Progenitor cell of endocrine pancreas (in vitro differentiated cells): ENCODE measurements at regions not wholly inside any gene's neighbourhood (a gene's known extent, or its start where the extent isn't known, plus 50 kb on each side); places are given as distances from the start of the nearest gene placed in this dataset.

ENCODE experiments used
- DNase-seq: peaks from one replicate; pipeline ENCODE4 v3.0.0; 2021; ENCODE audit warnings: low spot score; ENCODE audit not compliant: unreplicated experiment
- H3K27ac Mint-ChIP-seq: 2 replicates; pipeline ENCODE4 v1.8.0; 2021; ENCODE audit warnings: mild to moderate bottlenecking, moderate library complexity, mixed read lengths
- H3K27me3 Mint-ChIP-seq: 2 replicates; pipeline ENCODE4 v1.8.0; 2021; ENCODE audit warnings: mixed read lengths
- H3K36me3 Mint-ChIP-seq: 2 replicates; pipeline ENCODE4 v1.8.0; 2022; ENCODE audit warnings: mixed read lengths; ENCODE audit not compliant: insufficient read depth
- H3K4me1 Mint-ChIP-seq: 2 replicates; pipeline ENCODE4 v1.8.0; 2021; ENCODE audit warnings: low read depth, mixed read lengths
- H3K4me3 Mint-ChIP-seq: 2 replicates; pipeline ENCODE4 v1.8.0; 2021; ENCODE audit warnings: low read depth, mild to moderate bottlenecking, moderate library complexity, mixed read lengths
- H3K9me3 Mint-ChIP-seq: 2 replicates; pipeline ENCODE4 v1.8.0; 2021; ENCODE audit warnings: low read depth, mixed read lengths
- TF ChIP-seq, protein P1 (sequence below): fragments of 200-600 bp; sonication (generic); IDR thresholded peaks from one replicate; pipeline ENCODE4 v1.5.0; 2021; ENCODE audit warnings: antibody characterized with exemption, mild to moderate bottlenecking; ENCODE audit not compliant: unreplicated experiment

DNA sequence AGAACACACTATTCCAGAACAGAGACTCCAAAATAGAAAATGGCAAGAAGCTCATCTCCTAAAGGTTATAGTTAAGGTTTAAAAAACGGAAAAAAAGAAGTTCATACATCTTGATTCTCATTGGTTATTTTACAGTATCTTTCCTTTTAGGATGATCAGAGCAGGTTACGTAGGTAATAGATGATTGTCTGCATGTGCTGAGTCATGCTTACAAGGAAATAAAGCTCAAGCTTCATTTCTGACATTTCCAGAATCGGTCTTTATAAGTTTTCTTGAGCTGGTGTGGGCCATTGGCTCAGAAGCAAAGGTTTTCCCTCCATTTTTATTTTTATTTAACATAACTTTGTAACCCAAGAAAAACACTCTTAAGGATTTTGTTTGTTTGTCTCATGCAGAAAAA is 1030.3 kb upstream of the CDH8 start:
- no peak overlapping the region for H3K4me3 Mint-ChIP-seq
- H3K27ac Mint-ChIP-seq, result no peak overlapping the region
- TF ChIP-seq, protein P1, sequence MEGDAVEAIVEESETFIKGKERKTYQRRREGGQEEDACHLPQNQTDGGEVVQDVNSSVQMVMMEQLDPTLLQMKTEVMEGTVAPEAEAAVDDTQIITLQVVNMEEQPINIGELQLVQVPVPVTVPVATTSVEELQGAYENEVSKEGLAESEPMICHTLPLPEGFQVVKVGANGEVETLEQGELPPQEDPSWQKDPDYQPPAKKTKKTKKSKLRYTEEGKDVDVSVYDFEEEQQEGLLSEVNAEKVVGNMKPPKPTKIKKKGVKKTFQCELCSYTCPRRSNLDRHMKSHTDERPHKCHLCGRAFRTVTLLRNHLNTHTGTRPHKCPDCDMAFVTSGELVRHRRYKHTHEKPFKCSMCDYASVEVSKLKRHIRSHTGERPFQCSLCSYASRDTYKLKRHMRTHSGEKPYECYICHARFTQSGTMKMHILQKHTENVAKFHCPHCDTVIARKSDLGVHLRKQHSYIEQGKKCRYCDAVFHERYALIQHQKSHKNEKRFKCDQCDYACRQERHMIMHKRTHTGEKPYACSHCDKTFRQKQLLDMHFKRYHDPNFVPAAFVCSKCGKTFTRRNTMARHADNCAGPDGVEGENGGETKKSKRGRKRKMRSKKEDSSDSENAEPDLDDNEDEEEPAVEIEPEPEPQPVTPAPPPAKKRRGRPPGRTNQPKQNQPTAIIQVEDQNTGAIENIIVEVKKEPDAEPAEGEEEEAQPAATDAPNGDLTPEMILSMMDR, result no peak
- no peak for DNase-seq
- no peaks in the 10 kb centered on the region for H3K27me3 Mint-ChIP-seq
- H3K4me1 Mint-ChIP-seq, result no peaks in the 10 kb centered on the region
- H3K9me3 Mint-ChIP-seq, result peaks cover 6% of the 10 kb centered on the region
- H3K36me3 Mint-ChIP-seq, result no peaks in the 10 kb centered on the region

- Mint-ChIP-seq H3K4me1 (no peaks in the 10 kb centered on the region), H3K27ac (no peak overlapping the region), H3K27me3 (no peaks in the 10 kb centered on the region), H3K36me3 (no peaks in the 10 kb centered on the region), H3K4me3 (no peak overlapping the region), H3K9me3 (no peaks in the 10 kb centered on the region)
- no peak for DNase-seq
- TF ChIP-seq, protein P1, result peak; percentile 8
Observed at GRCh38 chr16:63061319-63061718, 1025.1 kb upstream of the CDH8 start.

GRCh38 chr16:63059676-63060075 is 1023.4 kb upstream of the CDH8 start:
- Mint-ChIP-seq H3K36me3 (no peaks in the 10 kb centered on the region), H3K9me3 (no peaks in the 10 kb centered on the region), H3K27me3 (no peaks in the 10 kb centered on the region), H3K27ac (no peak overlapping the region), H3K4me1 (no peaks in the 10 kb centered on the region), H3K4me3 (no peak overlapping the region)
- TF ChIP-seq, protein P1, result no peak
- no peak for DNase-seq

DNA sequence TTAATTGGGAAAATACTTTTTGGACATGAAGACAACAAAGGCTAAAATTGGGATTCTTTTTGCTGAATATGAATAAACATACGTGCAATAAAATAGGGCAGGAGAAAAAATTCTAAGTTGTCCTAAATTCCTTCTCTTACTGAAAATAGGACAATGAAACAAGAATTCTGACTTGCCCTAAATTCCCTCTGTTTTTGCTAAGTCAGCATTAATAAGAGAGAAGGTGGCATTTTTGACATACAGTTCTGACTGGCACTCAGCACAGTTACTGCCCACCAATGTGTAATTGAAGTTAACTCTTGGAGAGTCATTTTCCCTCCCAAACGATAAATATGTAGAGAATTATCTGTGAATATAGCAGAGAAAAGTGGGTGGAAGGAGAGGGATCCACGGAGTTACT is 1021.1 kb upstream of the CDH8 start:
- no peaks in the 10 kb centered on the region for H3K36me3 Mint-ChIP-seq
- no peaks in the 10 kb centered on the region for H3K27me3 Mint-ChIP-seq
- DNase-seq, result no peak
- H3K4me3 Mint-ChIP-seq, result no peak overlapping the region
- TF ChIP-seq, protein P1, result no peak
- no peaks in the 10 kb centered on the region for H3K4me1 Mint-ChIP-seq
- no peaks in the 10 kb centered on the region for H3K9me3 Mint-ChIP-seq
- no peak overlapping the region for H3K27ac Mint-ChIP-seq

GRCh38 chr16:63050391-63050790 is 1014.2 kb upstream of the CDH8 start:
- H3K9me3 Mint-ChIP-seq, result no peaks in the 10 kb centered on the region
- TF ChIP-seq, protein P1, result no peak
- H3K27ac Mint-ChIP-seq, result no peak overlapping the region
- H3K4me3 Mint-ChIP-seq, result no peak overlapping the region
- DNase-seq, result no peak
- H3K36me3 Mint-ChIP-seq, result no peaks in the 10 kb centered on the region
- H3K4me1 Mint-ChIP-seq, result no peaks in the 10 kb centered on the region
- no peaks in the 10 kb centered on the region for H3K27me3 Mint-ChIP-seq
